BJ (cell line): ENCODE measurements at regions not wholly inside any gene's neighbourhood (a gene's known extent, or its start where the extent isn't known, plus 50 kb on each side); places are given as distances from the start of the nearest gene placed in this dataset.

Experiments used
- CTCF ChIA-PET: fragments of 350-600 bp; formaldehyde crosslinking; extraction: SDS; loops from one replicate; lab custom pipeline; 2021; ENCODE audit warnings: antibody characterized with exemption, inconsistent platforms; lab: Yijun Ruan, JAX
- POLR2A ChIA-PET: fragments of 300-600 bp; sonication (Branson Sonifier 250); formaldehyde crosslinking; extraction: SDS; loops from one replicate; lab custom pipeline; 2021; ENCODE audit warnings: antibody characterized with exemption; lab: Charles Lee
- DNase-seq: peaks from one replicate; pipeline ENCODE4 v3.0.0-alpha.2; 2011; ENCODE audit warnings: low read depth
- H3K27me3 ChIP-seq: 2 replicates; pipeline ENCODE4 v1.6.0; 2011; ENCODE audit warnings: low read length; ENCODE audit not compliant: control insufficient read depth, insufficient read depth
- H3K36me3 ChIP-seq: 2 replicates; pipeline ENCODE4 v1.5.1; 2011; ENCODE audit warnings: low read length; ENCODE audit not compliant: control insufficient read depth, insufficient read depth
- H3K4me3 ChIP-seq: 2 replicates; pipeline ENCODE4 v1.5.1; 2011; ENCODE audit warnings: low read depth, mild to moderate bottlenecking, control low read depth, low read length
- TF ChIP-seq, protein P1 (sequence below): IDR thresholded peaks from 2 replicates; pipeline ENCODE4 v1.5.1; 2011; ENCODE audit warnings: low read depth, mild to moderate bottlenecking, control low read depth, inconsistent platforms, low read length, moderate library complexity; ENCODE audit not compliant: insufficient read depth

- H3K36me3 ChIP-seq: no peaks in the 10 kb centered on the region
- POLR2A ChIA-PET: no interaction called here
- CTCF ChIA-PET: interaction anchor here (1.3 kb wide), 1 partner anchor 45 kb away, joined by 4 read pairs; no protein-coding TSS in a partner anchor
Observed at GRCh38 chr3:170766823-170767575, 103.0 kb downstream of the RPL22L1 start.

GRCh38 chr3:170766253-170766652 lies 103.7 kb downstream of the RPL22L1 start:
- TF ChIP-seq, protein P1, sequence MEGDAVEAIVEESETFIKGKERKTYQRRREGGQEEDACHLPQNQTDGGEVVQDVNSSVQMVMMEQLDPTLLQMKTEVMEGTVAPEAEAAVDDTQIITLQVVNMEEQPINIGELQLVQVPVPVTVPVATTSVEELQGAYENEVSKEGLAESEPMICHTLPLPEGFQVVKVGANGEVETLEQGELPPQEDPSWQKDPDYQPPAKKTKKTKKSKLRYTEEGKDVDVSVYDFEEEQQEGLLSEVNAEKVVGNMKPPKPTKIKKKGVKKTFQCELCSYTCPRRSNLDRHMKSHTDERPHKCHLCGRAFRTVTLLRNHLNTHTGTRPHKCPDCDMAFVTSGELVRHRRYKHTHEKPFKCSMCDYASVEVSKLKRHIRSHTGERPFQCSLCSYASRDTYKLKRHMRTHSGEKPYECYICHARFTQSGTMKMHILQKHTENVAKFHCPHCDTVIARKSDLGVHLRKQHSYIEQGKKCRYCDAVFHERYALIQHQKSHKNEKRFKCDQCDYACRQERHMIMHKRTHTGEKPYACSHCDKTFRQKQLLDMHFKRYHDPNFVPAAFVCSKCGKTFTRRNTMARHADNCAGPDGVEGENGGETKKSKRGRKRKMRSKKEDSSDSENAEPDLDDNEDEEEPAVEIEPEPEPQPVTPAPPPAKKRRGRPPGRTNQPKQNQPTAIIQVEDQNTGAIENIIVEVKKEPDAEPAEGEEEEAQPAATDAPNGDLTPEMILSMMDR: no peak
- Histone ChIP-seq H3K36me3 (no peaks in the 10 kb centered on the region), H3K27me3 (no peaks in the 10 kb centered on the region), H3K4me3 (no peak overlapping the region)
- DNase-seq: no peak
- CTCF ChIA-PET: no interaction called here
- POLR2A ChIA-PET: no interaction called here

More at GRCh38 chr3:170766823-170767575, 103.0 kb downstream of the RPL22L1 start:
- TF ChIP-seq, protein P1: no peak
- Histone ChIP-seq H3K27me3 (no peaks in the 10 kb centered on the region), H3K4me3 (no peak overlapping the region)
- DNase-seq: no peak

DNA sequence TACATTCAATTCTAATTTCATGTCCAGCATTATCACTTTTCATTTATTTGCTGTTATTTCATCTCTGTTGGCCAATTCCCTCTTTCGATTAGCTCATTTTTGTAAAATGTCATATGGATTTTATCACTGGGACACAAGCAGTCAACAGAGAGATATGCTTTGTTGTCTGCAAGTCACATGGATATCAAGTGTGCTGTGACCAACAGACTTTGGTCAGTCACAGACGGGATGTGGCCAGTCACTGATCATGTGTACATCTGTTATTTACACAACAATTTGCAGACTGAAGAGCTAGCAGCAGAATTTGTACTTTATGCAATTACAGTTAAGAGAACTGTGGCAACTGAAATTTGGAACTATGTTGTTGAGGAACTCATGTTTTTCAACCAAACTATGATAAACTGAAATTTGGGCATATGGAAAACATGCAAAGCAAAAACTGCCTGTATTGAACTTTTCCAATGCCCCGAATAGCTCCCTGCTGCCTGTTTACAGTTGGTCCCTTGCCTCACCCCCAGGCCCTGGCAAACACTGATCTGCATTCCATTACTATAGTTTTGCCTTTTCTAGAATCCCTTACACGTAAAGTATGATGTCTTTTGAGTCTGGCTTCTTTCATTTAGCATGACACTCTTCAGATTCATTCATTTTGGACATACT lies 104.4 kb downstream of the RPL22L1 start:
- TF ChIP-seq, protein P1: no peak
- ChIA-PET POLR2A (no interaction called here), CTCF (interaction anchor here (0.8 to 1.5 kb wide), 2 partner anchors 11 to 44 kb away, joined by 3 to 4 read pairs; no protein-coding TSS in a partner anchor)
- no peaks in the 10 kb centered on the region for H3K27me3 ChIP-seq
- DNase-seq: no peak
- H3K36me3 ChIP-seq: no peaks in the 10 kb centered on the region
- H3K4me3 ChIP-seq: no peak overlapping the region

DNA sequence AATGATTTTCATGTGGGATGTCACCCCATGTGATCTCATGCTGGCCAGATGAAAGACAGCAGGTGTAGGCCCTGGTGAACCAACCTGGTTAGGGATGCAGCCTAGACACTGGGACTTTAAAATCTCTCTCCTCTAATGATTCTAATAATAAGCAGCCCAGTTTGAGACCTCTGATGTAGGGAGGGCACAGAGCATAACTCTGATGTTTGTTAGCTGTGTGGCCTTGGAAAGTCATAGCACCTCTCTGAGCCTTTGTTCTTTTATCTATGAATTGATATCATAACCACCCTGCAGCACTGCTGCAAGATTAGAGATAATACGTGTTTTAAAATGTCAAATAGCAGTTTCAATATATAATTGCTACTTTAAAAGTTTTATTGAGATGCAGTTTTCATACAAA lies 106.0 kb downstream of the RPL22L1 start:
- CTCF ChIA-PET: interaction anchor here (0.6 to 1.5 kb wide), 2 partner anchors 45 to 279 kb away, joined by 3 to 4 read pairs; no protein-coding TSS in a partner anchor
- no peak for DNase-seq
- no peaks in the 10 kb centered on the region for H3K27me3 ChIP-seq
- TF ChIP-seq, protein P1: no peak
- no peak overlapping the region for H3K4me3 ChIP-seq
- H3K36me3 ChIP-seq: no peaks in the 10 kb centered on the region
- POLR2A ChIA-PET: interaction anchor here (0.5 kb wide), 1 partner anchor 47 kb away, joined by 6 read pairs; no protein-coding TSS in a partner anchor

GRCh38 chr3:170762064-170762463 lies 107.9 kb downstream of the RPL22L1 start:
- ChIA-PET POLR2A (no interaction called here), CTCF (interaction anchor here (1.5 kb wide), 1 partner anchor 10 kb away, joined by 3 read pairs; no protein-coding TSS in a partner anchor)
- TF ChIP-seq, protein P1: no peak
- DNase-seq: no peak
- Histone ChIP-seq H3K4me3 (no peak overlapping the region), H3K27me3 (no peaks in the 10 kb centered on the region), H3K36me3 (no peaks in the 10 kb centered on the region)
